Stimulated activated CD4-positive, alpha-beta T cell treated with anti-CD3 and anti-CD28 coated beads, Interleukin-1b, Interleukin-23, amount 100 ng/mL, for 4 hours (primary cell): ENCODE measurements at regions not wholly inside any gene's neighbourhood (a gene's known extent, or its start where the extent isn't known, plus 50 kb on each side); places are given as distances from the start of the nearest gene placed in this dataset.

Experiments used
- DNase-seq, 2 donors: peaks; one replicate each; pipeline ENCODE4 v3.0.0-alpha.2; 2020; ENCODE audit warnings: low read depth in 2 of 2

DNA sequence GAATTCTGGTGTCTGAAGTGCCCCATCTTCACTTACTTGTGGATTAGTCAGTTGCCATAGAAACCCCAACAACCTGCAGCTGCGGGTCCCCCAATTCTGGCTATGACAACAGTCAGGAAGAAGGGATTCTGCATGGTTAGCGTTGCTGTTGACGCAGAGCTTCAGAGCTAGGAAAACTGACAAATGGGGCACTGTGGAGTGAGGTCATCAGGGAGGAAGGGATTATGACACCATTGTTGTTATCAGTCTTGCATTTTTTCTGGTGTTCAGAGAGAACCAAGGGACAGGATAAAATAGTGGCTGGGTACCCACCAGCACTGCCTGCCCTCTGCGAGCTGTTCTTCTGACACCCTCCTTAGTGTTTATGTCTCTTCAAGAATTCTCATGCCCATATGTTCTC is 367.7 kb upstream of the ARRDC4 start:
- DNase-seq = no peak

DNA sequence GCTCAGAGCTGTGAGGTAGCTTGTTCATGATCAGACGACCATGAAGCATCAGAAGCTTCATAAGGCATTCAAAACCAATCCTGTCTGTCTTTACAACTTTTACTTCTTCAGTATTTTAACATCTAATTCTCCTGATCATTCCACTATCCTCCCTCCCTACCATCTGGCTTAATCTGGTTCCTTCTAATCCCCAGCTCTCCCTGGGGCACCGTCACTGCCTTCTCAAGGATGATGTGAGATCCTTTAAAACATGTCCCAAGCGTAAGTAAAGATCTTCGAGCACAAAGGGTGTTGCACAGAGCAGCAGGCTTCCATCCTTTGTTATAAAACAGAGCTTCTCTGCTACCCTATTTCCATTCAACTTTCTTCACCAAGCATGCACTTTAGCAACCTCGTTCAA is 362.7 kb upstream of the ARRDC4 start:
- no peak for DNase-seq

GRCh38 chr15:97598353-97598798 is 362.1 kb upstream of the ARRDC4 start:
- DNase-seq = no peak

GRCh38 chr15:97600190-97600589 is 360.3 kb upstream of the ARRDC4 start:
- no peak for DNase-seq

DNA sequence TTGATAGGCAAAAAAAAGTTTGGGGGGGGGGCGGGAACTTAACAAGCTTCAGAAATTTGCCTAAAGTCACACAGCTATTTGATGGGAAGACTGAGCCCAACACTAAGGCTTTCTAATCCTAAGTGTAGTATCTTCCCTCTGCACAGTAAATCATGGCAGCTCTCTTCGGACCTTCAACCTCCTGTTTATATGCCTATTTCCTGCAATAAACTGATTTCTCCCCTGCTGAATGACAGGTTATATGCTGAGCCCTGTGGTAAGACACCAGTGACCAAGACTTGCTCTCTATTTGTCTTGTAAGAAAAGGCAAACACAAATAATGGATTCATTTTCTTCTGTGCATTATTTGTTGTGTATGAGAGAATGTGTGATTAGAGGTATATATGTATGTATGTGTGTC is 355.8 kb upstream of the ARRDC4 start:
- no peak for DNase-seq

DNA sequence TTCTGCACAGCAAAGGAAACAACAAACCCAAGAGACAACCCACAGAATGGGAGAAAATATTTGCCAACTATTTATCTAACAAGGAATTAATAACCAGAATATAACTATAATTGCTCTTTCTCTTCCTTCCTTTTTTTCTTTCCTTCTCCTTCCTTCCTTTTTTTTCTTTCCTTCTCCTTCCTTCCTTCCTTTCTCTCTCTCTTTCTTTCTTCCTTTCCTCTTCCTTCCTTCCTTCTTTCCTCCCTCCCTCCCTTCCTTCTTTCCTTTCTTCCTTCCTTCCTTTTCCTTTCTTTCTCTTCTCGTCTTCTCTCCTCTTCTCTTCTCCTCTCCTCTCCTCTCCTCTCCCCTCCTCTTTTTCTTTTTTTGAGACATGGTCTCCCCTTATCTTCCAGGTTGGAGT is 345.4 kb upstream of the ARRDC4 start:
- DNase-seq = no peak

DNA sequence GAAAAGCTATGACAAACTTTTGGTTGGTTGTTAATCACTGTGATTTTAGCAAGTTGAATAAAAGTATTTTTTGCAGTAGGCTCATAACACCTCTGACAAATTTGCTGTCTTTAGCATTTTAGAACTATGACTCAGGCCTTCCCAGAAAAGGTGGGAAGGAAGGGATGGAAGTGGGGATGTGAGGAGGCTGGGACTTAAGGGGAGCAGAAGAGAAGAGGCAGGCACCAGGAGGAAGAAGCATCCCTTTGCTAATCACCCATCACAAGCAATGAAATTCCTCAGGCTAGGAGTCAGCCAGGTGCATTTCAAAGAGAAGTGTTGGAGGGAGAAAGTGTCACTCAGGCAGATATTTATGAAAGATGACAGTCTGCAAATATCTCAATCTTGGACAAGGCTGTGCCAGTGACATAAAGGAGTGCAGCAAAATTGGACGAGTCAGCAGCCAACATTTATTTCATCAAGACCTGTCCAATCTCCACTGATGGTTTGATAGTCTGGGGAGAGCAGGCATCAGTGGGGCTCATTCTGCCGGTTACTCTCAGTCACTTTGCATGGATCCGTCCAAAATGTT is 337.3 kb upstream of the ARRDC4 start:
- no peak for DNase-seq

GRCh38 chr15:97627634-97628033 is 332.9 kb upstream of the ARRDC4 start:
- DNase-seq = no peak

DNA sequence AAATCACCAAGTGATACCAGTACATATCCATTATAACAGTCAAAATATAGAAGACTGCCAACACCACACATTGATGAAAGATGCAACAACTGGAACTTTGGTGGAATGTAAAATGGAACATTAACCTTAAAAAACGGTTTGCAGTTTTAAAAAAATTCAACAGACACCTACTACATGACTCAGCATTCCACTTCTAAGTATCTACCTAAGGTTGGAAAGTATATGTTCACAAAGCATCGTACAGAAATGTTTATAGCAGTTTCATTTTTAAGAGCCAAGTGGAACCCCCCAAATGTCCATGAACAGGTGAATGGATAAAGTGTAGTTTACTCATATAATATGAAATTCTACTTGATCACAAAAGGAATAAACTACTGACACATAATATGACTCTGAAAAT is 314.7 kb upstream of the ARRDC4 start:
- no peak for DNase-seq

- DNase-seq = no peak
Measured at GRCh38 chr15:97648728-97649127, 311.8 kb upstream of the ARRDC4 start.

DNA sequence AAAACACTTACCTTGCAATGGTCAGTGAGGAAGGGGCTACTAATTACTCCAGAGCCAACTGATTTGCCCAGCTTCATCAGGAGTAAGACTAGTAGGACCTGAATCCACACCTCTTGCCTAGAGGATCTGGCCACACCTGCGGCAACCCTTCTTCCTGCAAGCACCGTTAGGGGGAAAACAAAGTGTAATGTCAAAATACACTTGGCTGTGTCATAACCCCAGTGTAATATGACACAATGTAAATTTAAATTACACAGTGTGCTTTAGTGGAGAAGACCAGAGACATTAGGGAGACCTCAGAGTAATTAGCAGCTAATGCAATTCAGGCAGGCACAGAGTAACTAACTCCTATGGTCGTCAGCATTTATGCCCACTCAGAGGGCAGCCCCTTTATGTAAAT is 308.5 kb upstream of the ARRDC4 start:
- no peak for DNase-seq

- DNase-seq = no peak
Measured at GRCh38 chr15:97652700-97653167, 307.8 kb upstream of the ARRDC4 start.

DNA sequence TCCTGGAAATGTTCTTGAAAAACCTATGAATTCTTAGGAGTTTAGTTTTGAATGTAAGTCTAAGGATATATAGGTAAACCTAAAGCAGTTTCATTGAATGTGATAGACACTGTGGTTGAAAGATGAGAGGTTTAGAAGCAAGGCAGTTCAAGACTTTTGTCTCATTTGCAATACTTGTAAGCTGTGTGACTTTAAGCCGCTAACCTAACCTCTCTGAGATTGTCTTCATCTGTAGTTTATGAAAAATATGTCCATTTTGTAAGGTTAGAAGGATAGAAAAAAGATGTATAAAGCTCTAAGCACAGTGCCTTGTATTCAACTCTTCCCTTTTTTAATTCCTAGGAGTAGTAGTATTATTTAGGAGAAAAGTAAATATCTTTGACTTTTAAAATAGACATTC is 306.6 kb upstream of the ARRDC4 start:
- DNase-seq = no peak

GRCh38 chr15:97654481-97655076 is 305.9 kb upstream of the ARRDC4 start:
- DNase-seq = no peak

DNA sequence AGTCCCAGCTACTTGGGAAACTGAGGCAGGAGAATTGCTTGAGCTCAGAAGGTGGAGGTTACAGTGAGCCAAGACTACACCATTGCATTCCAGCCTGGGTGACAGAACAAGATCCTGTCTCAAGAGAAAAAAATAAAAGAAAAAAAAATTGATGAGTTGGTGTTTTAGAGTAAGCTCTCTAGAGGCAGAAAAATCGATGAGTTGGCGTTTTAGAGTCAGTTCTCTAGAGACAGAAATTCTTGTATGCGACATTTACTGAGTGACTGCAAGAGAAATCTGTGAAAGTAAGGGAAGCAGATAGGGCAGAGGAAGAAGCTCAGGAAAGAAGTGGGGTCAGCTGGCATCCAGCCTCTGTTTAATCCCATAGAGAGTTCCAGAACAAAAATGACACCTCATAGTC is 298.7 kb upstream of the ARRDC4 start:
- DNase-seq = no peak

DNA sequence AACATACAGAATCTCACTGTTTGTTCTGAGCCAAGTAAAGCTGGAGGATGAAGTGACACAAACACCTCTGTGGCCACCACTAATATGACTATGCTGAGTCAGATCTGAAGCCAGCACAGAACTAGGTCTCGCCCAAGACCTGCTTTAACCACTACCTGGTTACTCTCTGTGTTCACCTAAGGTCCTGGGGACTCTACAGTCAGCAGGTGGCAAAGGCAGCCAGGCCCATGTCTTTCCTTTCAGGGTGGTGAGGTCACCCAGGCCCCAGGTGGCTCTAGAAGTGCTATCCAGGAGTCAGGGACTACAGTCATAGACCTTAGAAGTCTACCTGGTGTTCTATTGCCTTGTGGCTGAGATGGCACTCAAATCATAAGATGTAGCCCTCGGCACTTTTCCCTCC is 287.9 kb upstream of the ARRDC4 start:
- DNase-seq = no peak

DNA sequence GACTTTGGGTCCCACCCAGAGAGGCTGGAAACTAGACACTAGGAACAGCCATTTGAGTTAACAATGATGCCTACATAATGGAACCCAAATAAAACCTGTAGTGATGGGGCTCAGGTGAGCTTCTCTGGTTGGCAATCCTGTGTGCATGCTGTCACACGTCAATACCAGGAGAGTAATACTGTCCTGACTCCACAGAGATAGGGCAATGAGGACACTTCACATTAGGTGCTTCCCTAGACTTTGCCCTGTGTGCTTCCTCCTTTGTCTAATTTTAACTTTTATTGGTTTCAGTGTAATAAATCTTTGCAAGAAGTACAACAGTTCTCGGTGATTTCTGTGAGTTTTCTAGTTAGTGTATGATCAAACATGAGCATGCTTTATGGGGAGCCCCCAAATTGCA is 281.8 kb upstream of the ARRDC4 start:
- DNase-seq = no peak

DNA sequence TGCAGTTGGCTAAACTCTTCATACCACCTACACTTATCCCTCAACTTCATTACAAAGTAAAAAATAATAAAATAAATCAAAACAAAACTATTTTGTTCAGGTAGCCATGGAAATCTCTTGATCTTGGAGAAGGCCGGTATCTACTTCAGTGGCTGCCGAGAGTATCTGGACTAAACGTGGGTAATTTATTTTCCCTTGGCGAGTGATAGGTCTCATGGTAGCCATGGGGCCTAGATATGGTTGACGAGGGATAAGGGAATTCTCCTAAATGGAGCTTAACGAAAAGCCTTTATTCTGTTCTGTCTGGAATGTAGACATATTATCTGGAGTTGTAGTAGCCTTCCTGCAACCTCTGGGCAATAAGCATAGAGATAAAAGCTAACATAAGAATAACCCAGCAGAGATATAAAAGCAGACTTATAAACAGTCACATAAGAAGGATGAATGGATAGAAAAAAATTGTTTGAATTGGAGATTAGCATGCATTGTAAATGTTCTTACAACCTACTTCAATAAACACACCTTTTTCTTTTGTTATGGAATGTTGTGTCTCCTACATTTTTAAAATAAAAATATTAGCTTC is 281.3 kb upstream of the ARRDC4 start:
- DNase-seq = no peak

GRCh38 chr15:97680606-97681220 is 279.8 kb upstream of the ARRDC4 start:
- DNase-seq = no peak

GRCh38 chr15:97683831-97684230 is 276.7 kb upstream of the ARRDC4 start:
- no peak for DNase-seq

DNA sequence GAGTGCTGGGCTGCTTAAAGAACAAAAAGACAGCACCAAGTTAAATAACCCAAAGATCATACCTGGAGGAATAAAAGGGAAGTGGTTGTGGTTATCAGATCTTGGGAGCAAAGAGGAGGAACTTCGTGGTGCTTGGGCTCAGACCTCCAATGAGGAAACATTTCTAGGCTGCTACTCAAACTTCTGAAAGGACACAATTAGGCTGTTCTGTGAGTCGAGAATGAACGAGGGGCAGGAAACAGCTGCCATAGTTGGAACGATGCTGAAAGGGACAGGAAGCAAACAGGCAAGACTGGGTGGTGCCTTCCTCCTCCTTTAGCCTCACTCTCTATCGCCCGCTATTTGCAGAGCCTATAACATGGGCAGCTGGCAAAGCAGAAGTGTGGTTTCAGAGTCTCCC is 276.3 kb upstream of the ARRDC4 start:
- no peak for DNase-seq

GRCh38 chr15:97686324-97686723 is 274.2 kb upstream of the ARRDC4 start:
- DNase-seq = no peak

DNA sequence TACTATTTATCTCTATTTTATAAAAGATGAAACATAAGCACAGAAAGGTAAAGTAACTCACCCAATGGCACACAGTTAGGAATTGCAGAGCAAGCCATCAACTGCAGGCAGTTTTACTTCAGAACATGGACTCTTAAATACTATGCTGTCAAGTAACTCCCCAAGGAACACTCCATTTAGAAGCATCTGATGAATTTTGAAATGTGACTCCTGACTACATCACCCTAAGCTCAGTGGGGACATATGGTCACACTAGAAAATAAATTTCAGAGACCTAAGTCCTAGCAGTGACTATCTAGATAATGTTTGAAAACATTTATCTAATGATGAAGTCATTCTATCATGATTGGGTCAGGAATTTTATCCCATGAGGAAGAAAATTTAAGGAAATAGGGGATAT is 272.8 kb upstream of the ARRDC4 start:
- DNase-seq = no peak
